Vagina (tissue), 2 donors: ENCODE measurements at regions not wholly inside any gene's neighbourhood (a gene's known extent, or its start where the extent isn't known, plus 50 kb on each side); places are given as distances from the start of the nearest gene placed in this dataset.

Experiments
- DNase-seq, 2 donors: peaks; one replicate each; pipeline ENCODE4 v3.0.0-alpha.2; 2017; ENCODE audit errors: extremely low spot score in 2 of 2
- H3K27ac ChIP-seq: fragments of 200-600 bp; sonication (generic); one replicate; pipeline ENCODE4 v1.5.1; 2019
- H3K27me3 ChIP-seq: fragments of 200-600 bp; sonication (generic); one replicate; pipeline ENCODE4 v1.5.1; 2019
- H3K36me3 ChIP-seq, 2 donors: fragments of 200-600 bp; sonication (generic); one replicate each; pipeline ENCODE4 v1.5.1; 2017 to 2019
- H3K4me1 ChIP-seq: fragments of 200-600 bp; sonication (generic); one replicate; pipeline ENCODE4 v1.5.1; 2019
- H3K4me3 ChIP-seq, 2 donors: fragments of 200-600 bp; sonication (generic); 1 replicate in 1 of 2; 2 replicates in 1 of 2; pipeline ENCODE4 v1.5.1; 2016 to 2019
- H3K9me3 ChIP-seq: fragments of 200-600 bp; sonication (generic); one replicate; pipeline ENCODE4 v1.5.1; 2019
- POLR2A ChIP-seq, 2 donors: fragments of 450-650 bp; IDR thresholded peaks; one replicate each; pipeline ENCODE4 v1.6.1; 2017; ENCODE audit warnings: antibody characterized with exemption in 2 of 2, mild to moderate bottlenecking in 2 of 2, moderate library complexity in 2 of 2
- POLR2AphosphoS5 ChIP-seq, 2 donors: sonication (generic); formaldehyde crosslinking; IDR thresholded peaks; one replicate each; pipeline ENCODE4 v1.9.0; 2017; ENCODE audit warnings: antibody characterized with exemption in 2 of 2, mild to moderate bottlenecking in 2 of 2, low read depth in 1 of 2; ENCODE audit not compliant: insufficient read depth in 1 of 2
- intact Hi-C: fragments of 100-400 bp; cut with DNase I; formaldehyde crosslinking; loops from one replicate; pipeline ENCODE4 v1.15.1; 2023
- TF ChIP-seq, protein P1 (sequence below), 3 experiments: fragments of 450-650 bp in 2 of 3; fragments of 200-600 bp in 1 of 3; sonication (generic) in 1 of 3; IDR thresholded peaks; one replicate each; pipeline ENCODE4 v1.5.1; 2017 to 2019; ENCODE audit warnings: antibody characterized with exemption in 3 of 3, mild to moderate bottlenecking in 2 of 3, moderate library complexity in 2 of 3

- no peaks in the 10 kb centered on the region for H3K27me3 ChIP-seq
- H3K27ac ChIP-seq, result no peak overlapping the region
- no peaks in the 10 kb centered on the region for H3K4me1 ChIP-seq
- H3K4me3 ChIP-seq, result no peak overlapping the region
- intact Hi-C loops, result no loop called here
- peaks cover 3% of the 10 kb centered on the region for H3K9me3 ChIP-seq
- no peak for TF ChIP-seq POLR2A (IDR thresholded peaks at IDR 0.05)
- no peak for DNase-seq
- no peaks in the 10 kb centered on the region for H3K36me3 ChIP-seq
Measured at GRCh38 chr12:38983117-38983571, 77.8 kb upstream of the CPNE8 start.

GRCh38 chr12:38977132-38977531 is 71.7 kb upstream of the CPNE8 start:
- H3K27ac ChIP-seq, result no peak overlapping the region
- H3K36me3 ChIP-seq, result no peaks in the 10 kb centered on the region
- TF ChIP-seq POLR2A (IDR thresholded peaks at IDR 0.05) (no peak), POLR2AphosphoS5 (IDR thresholded peaks at IDR 0.05; ENCODE audit: insufficient read depth in 1 of 2, low read depth in 1 of 2) (no peak)
- TF ChIP-seq, protein P1, sequence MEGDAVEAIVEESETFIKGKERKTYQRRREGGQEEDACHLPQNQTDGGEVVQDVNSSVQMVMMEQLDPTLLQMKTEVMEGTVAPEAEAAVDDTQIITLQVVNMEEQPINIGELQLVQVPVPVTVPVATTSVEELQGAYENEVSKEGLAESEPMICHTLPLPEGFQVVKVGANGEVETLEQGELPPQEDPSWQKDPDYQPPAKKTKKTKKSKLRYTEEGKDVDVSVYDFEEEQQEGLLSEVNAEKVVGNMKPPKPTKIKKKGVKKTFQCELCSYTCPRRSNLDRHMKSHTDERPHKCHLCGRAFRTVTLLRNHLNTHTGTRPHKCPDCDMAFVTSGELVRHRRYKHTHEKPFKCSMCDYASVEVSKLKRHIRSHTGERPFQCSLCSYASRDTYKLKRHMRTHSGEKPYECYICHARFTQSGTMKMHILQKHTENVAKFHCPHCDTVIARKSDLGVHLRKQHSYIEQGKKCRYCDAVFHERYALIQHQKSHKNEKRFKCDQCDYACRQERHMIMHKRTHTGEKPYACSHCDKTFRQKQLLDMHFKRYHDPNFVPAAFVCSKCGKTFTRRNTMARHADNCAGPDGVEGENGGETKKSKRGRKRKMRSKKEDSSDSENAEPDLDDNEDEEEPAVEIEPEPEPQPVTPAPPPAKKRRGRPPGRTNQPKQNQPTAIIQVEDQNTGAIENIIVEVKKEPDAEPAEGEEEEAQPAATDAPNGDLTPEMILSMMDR (IDR thresholded peaks at IDR 0.05), result no peak
- H3K4me1 ChIP-seq, result no peaks in the 10 kb centered on the region
- no peaks in the 10 kb centered on the region for H3K27me3 ChIP-seq
- intact Hi-C loops, result no loop called here
- no peak overlapping the region for H3K4me3 ChIP-seq
- H3K9me3 ChIP-seq, result no peaks in the 10 kb centered on the region
- no peak for DNase-seq

GRCh38 chr12:38969706-38970105 is 64.3 kb upstream of the CPNE8 start:
- Histone ChIP-seq H3K27ac (no peak overlapping the region), H3K9me3 (no peaks in the 10 kb centered on the region), H3K27me3 (no peaks in the 10 kb centered on the region), H3K4me3 (no peak overlapping the region), H3K36me3 (no peaks in the 10 kb centered on the region), H3K4me1 (no peaks in the 10 kb centered on the region)
- TF ChIP-seq POLR2AphosphoS5 (IDR thresholded peaks at IDR 0.05; ENCODE audit: insufficient read depth in 1 of 2, low read depth in 1 of 2), result no peak
- TF ChIP-seq, protein P1 (IDR thresholded peaks at IDR 0.05), result no peak
- TF ChIP-seq POLR2A (IDR thresholded peaks at IDR 0.05), result no peak
- no peak for DNase-seq
- intact Hi-C loops, result no loop called here

- Histone ChIP-seq H3K27me3 (no peaks in the 10 kb centered on the region), H3K27ac (no peak overlapping the region), H3K9me3 (no peaks in the 10 kb centered on the region), H3K4me1 (no peaks in the 10 kb centered on the region), H3K4me3 (no peak overlapping the region), H3K36me3 (no peaks in the 10 kb centered on the region)
- TF ChIP-seq POLR2A (IDR thresholded peaks at IDR 0.05), result no peak
- TF ChIP-seq, protein P1 (IDR thresholded peaks at IDR 0.05), result no peak
- no peak for DNase-seq
- intact Hi-C loops, result no loop called here
Measured at GRCh38 chr12:38961683-38962082, 56.3 kb upstream of the CPNE8 start.

- H3K27me3 ChIP-seq, result no peaks in the 10 kb centered on the region
- TF ChIP-seq, protein P1 (IDR thresholded peaks at IDR 0.05), result no peak
- TF ChIP-seq POLR2A (IDR thresholded peaks at IDR 0.05), result no peak
- no peak for TF ChIP-seq POLR2AphosphoS5 (IDR thresholded peaks at IDR 0.05; ENCODE audit: insufficient read depth in 1 of 2, low read depth in 1 of 2)
- no peak overlapping the region for H3K4me3 ChIP-seq
- intact Hi-C loops, result no loop called here
- no peak for DNase-seq
- H3K27ac ChIP-seq, result no peak overlapping the region
- H3K9me3 ChIP-seq, result no peaks in the 10 kb centered on the region
- H3K36me3 ChIP-seq, result no peaks in the 10 kb centered on the region
- no peaks in the 10 kb centered on the region for H3K4me1 ChIP-seq
Measured at GRCh38 chr12:38961012-38961411, 55.6 kb upstream of the CPNE8 start.

DNA sequence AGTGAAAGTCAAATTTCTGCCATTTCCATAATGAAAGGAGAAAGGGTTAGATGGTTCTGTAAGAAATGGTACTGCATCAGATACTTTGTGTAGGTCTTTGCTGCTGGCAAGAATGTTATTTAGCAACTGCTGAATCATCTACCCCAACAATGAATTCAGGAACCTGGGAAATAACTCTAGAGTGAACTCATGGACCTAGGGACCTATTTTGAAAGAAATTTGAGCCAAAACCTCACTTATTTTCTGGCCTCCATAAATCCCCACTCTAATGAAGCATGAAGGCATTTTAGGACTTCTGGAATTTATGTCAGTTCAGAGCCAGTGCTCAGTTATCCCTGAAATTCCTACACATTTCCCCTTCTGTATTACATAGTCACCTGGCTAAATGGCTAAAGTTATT is 50.9 kb upstream of the CPNE8 start:
- Histone ChIP-seq H3K27me3 (no peaks in the 10 kb centered on the region), H3K4me1 (no peaks in the 10 kb centered on the region), H3K36me3 (no peaks in the 10 kb centered on the region), H3K4me3 (no peak overlapping the region), H3K27ac (no peak overlapping the region), H3K9me3 (no peaks in the 10 kb centered on the region)
- DNase-seq, result no peak
- no peak for TF ChIP-seq POLR2AphosphoS5 (IDR thresholded peaks at IDR 0.05; ENCODE audit: insufficient read depth in 1 of 2, low read depth in 1 of 2)
- TF ChIP-seq, protein P1 (IDR thresholded peaks at IDR 0.05), result no peak
- no peak for TF ChIP-seq POLR2A (IDR thresholded peaks at IDR 0.05)
- intact Hi-C loops, result no loop called here
